CD14-positive monocyte (primary cell): ENCODE measurements at regions not wholly inside any gene's neighbourhood (a gene's known extent, or its start where the extent isn't known, plus 50 kb on each side); places are given as distances from the start of the nearest gene placed in this dataset.

Source experiments
- DNase-seq, 3 donors: peaks; one replicate each; pipeline ENCODE4 v3.0.0-alpha.2; 2011 to 2022
- H2AFZ ChIP-seq: 2 replicates; pipeline ENCODE4 v1.6.0; 2012; ENCODE audit warnings: mild to moderate bottlenecking, low read depth, low read length, inconsistent platforms; ENCODE audit not compliant: insufficient read depth, poor library complexity, severe bottlenecking
- H3K27ac ChIP-seq, 2 donors: 1 replicate in 1 of 2; 2 replicates in 1 of 2; pipeline ENCODE4 v1.5.1; 2012 to 2013; ENCODE audit warnings: low read length in 2 of 2, control low read depth in 1 of 2, inconsistent platforms in 1 of 2, low read depth in 1 of 2, mild to moderate bottlenecking in 1 of 2
- H3K27me3 ChIP-seq, 2 donors: one replicate each; pipeline versions ENCODE4 v1.6.0 to v1.6.1; 2011 to 2013; ENCODE audit warnings: low read length in 2 of 2; ENCODE audit not compliant: control insufficient read depth in 2 of 2, insufficient read depth in 2 of 2
- H3K36me3 ChIP-seq, 2 donors: replicated peaks in 1 of 2; 1 replicate in 1 of 2; 2 replicates in 1 of 2; pipeline versions ENCODE4 v1.5.1 to v1.6.1; 2012 to 2013; ENCODE audit warnings: low read length in 2 of 2, control low read depth in 1 of 2, inconsistent platforms in 1 of 2, mild to moderate bottlenecking in 1 of 2; ENCODE audit not compliant: insufficient read depth in 2 of 2, control insufficient read depth in 1 of 2
- H3K4me1 ChIP-seq, 2 donors: 1 replicate in 1 of 2; 2 replicates in 1 of 2; pipeline versions ENCODE4 v1.5.1 to v1.6.1; 2012 to 2013; ENCODE audit warnings: low read length in 2 of 2, control low read depth in 1 of 2, inconsistent platforms in 1 of 2, mild to moderate bottlenecking in 1 of 2, moderate library complexity in 1 of 2; ENCODE audit not compliant: insufficient read depth in 2 of 2, control insufficient read depth in 1 of 2
- H3K4me2 ChIP-seq: replicated peaks from 2 replicates; pipeline ENCODE3; 2012; ENCODE audit warnings: low read length, moderate library complexity, mild to moderate bottlenecking; ENCODE audit not compliant: poor library complexity, severe bottlenecking; ENCODE audit errors: extremely low read depth
- H3K4me3 ChIP-seq, 3 experiments: fragments of 200-600 bp in 1 of 3; sonication (generic) in 1 of 3; replicated peaks in 1 of 3; 1 replicate in 2 of 3; 2 replicates in 1 of 3; pipeline ENCODE4 v1.5.1; 2011 to 2013; ENCODE audit warnings: low read length in 3 of 3, mild to moderate bottlenecking in 3 of 3, control low read depth in 2 of 3, low read depth in 2 of 3, inconsistent platforms in 1 of 3, moderate library complexity in 1 of 3
- H3K79me2 ChIP-seq: 2 replicates; pipeline ENCODE4 v1.6.0; 2012; ENCODE audit warnings: mild to moderate bottlenecking, control low read depth, inconsistent platforms, low read length, moderate library complexity; ENCODE audit not compliant: insufficient read depth
- H3K9ac ChIP-seq: 2 replicates; pipeline ENCODE4 v1.6.0; 2017; ENCODE audit warnings: low read length, mild to moderate bottlenecking; ENCODE audit not compliant: insufficient read depth, poor library complexity, severe bottlenecking
- H3K9me3 ChIP-seq, 2 donors: replicated peaks in 1 of 2; 1 replicate in 1 of 2; 2 replicates in 1 of 2; pipeline versions ENCODE4 v1.5.1 to v1.6.1; 2012 to 2013; ENCODE audit warnings: low read length in 2 of 2, control low read depth in 1 of 2; ENCODE audit not compliant: control insufficient read depth in 1 of 2, insufficient read depth in 1 of 2
- H4K20me1 ChIP-seq: 2 replicates; pipeline ENCODE4 v1.6.0; 2012; ENCODE audit warnings: mild to moderate bottlenecking, low read length, control low read depth, moderate library complexity; ENCODE audit not compliant: insufficient read depth
- H3K27ac Mint-ChIP-seq, 7 donors: one replicate each; pipeline ENCODE4 v1.8.0; 2020; ENCODE audit warnings: mild to moderate bottlenecking in 7 of 7, mixed read lengths in 7 of 7, moderate library complexity in 6 of 7, inconsistent platforms in 2 of 7
- H3K27me3 Mint-ChIP-seq, 3 donors: one replicate each; pipeline ENCODE4 v1.8.0; 2021 to 2022; ENCODE audit warnings: low read depth in 3 of 3, mild to moderate bottlenecking in 3 of 3, mixed read lengths in 3 of 3, moderate library complexity in 3 of 3, inconsistent platforms in 1 of 3
- H3K36me3 Mint-ChIP-seq, 2 donors: one replicate each; pipeline ENCODE4 v1.8.0; 2020; ENCODE audit warnings: mixed read lengths in 2 of 2, inconsistent platforms in 1 of 2, mild to moderate bottlenecking in 1 of 2
- H3K4me1 Mint-ChIP-seq: one replicate; pipeline ENCODE4 v1.8.0; 2020; ENCODE audit warnings: mild to moderate bottlenecking, mixed read lengths
- H3K4me3 Mint-ChIP-seq, 2 donors: one replicate each; pipeline ENCODE4 v1.8.0; 2020; ENCODE audit warnings: mild to moderate bottlenecking in 2 of 2, mixed read lengths in 2 of 2, moderate library complexity in 1 of 2
- H3K9me3 Mint-ChIP-seq, 7 donors: one replicate each; pipeline ENCODE4 v1.8.0; 2020 to 2022; ENCODE audit warnings: mixed read lengths in 7 of 7, mild to moderate bottlenecking in 6 of 7, moderate library complexity in 6 of 7, inconsistent platforms in 2 of 7
- CTCF ChIP-seq: fragments of 200-600 bp; IDR thresholded peaks from one replicate; pipeline ENCODE4 v1.8.0; 2022; ENCODE audit warnings: antibody characterized with exemption, mild to moderate bottlenecking
- WGBS: methylation state at CpG from one replicate; pipeline ENCODE4 v1.1.5; 2013; ENCODE audit warnings: missing lambda C conversion rate; ENCODE audit not compliant: insufficient coverage; 5-methylcytosine and 5-hydroxymethylcytosine counted together
- intact Hi-C, 2 donors: fragments of 100-400 bp; cut with micrococcal nuclease; formaldehyde crosslinking; loops; one replicate each; pipeline versions ENCODE4 v1.15.0 to v1.15.1; 2023

- Mint-ChIP-seq H3K4me3 (no peak overlapping the region), H3K27me3 (no peaks in the 10 kb centered on the region), H3K9me3 (peaks cover 0 to 4% (median 0%) of the 10 kb centered on the region in 7 donors), H3K36me3 (no peaks in the 10 kb centered on the region), H3K4me1 (no peaks in the 10 kb centered on the region), H3K27ac (no peak overlapping the region)
- H3K4me3 ChIP-seq: no peak overlapping the region
- no peak for TF ChIP-seq CTCF
- no peak for DNase-seq
- H3K4me1 ChIP-seq: no peaks in the 10 kb centered on the region
- H4K20me1 ChIP-seq: no peaks in the 10 kb centered on the region
- no peaks in the 10 kb centered on the region for H3K27me3 ChIP-seq
- H3K9ac ChIP-seq: no peak overlapping the region
- no peaks in the 10 kb centered on the region for H3K79me2 ChIP-seq
- H3K36me3 ChIP-seq: no peaks in the 10 kb centered on the region
- no peak overlapping the region for H3K27ac ChIP-seq
- H2AFZ ChIP-seq: no peak overlapping the region
- intact Hi-C loops: no loop called here
- no peaks in the 10 kb centered on the region for H3K9me3 ChIP-seq
- H3K4me2 ChIP-seq: no peak overlapping the region
Measured at GRCh38 chr2:164032995-164033394, 297.2 kb upstream of the FIGN start.

- Mint-ChIP-seq H3K9me3 (peaks cover 0 to 9% (median 0%) of the 10 kb centered on the region in 7 donors), H3K4me3 (no peak overlapping the region), H3K27me3 (no peaks in the 10 kb centered on the region), H3K27ac (no peak overlapping the region), H3K36me3 (no peaks in the 10 kb centered on the region), H3K4me1 (no peaks in the 10 kb centered on the region)
- WGBS: no CpG with 5 or more reads among the region's 2 CpGs
- Histone ChIP-seq H3K79me2 (no peaks in the 10 kb centered on the region), H3K36me3 (no peaks in the 10 kb centered on the region), H4K20me1 (no peaks in the 10 kb centered on the region), H3K9me3 (no peaks in the 10 kb centered on the region), H3K4me1 (no peaks in the 10 kb centered on the region), H3K4me2 (no peak overlapping the region), H2AFZ (no peak overlapping the region), H3K27ac (no peak overlapping the region), H3K9ac (no peak overlapping the region), H3K27me3 (no peaks in the 10 kb centered on the region), H3K4me3 (no peak overlapping the region)
- DNase-seq: no peak
- intact Hi-C loops: no loop called here
- no peak for TF ChIP-seq CTCF
Measured at GRCh38 chr2:164030623-164031022, 294.8 kb upstream of the FIGN start.
